ENCODE measurements at regions not wholly inside any gene's neighbourhood (a gene's known extent, or its start where the extent isn't known, plus 50 kb on each side); places are given as distances from the start of the nearest gene placed in this dataset.

DNA sequence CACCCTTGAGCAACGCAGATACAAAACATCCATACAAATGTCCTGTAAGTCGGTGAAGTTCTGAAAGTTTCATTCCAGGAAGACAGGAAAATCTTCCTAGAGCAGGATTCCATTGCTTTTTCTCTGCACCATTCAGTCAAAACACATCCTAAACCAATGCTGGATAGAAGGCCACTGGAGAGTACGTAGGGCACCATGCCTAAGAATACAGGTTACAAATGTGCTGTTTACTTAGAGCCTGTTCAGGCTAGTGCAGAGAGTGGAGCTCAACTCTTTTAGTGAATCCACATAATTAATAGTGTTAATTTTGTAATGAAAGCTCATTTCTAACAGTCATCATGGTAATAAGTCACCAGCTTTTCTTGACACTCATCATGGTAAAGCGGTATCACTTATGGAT is 187.6 kb downstream of the NHLRC3 start:
- no peak overlapping the region for H2AFZ ChIP-seq (ENCODE audit: low read length)
- ChIA-PET CTCF (no interaction called here), POLR2A (ENCODE audit: unreplicated experiment) (no interaction called here)
- peaks cover 14% of the 10 kb centered on the region; the same call in 1 of the 2 replicates for H3K27me3 ChIP-seq (ENCODE audit: low read length)
- H3K9me2 ChIP-seq (replicated peaks; ENCODE audit: low read length), result no peaks in the 10 kb centered on the region
- no peak overlapping the region for H3K27ac ChIP-seq (ENCODE audit: low read length)
- no peak overlapping the region for H3K9ac ChIP-seq (ENCODE audit: low read length)
- no peaks in the 10 kb centered on the region for H3K36me3 ChIP-seq (ENCODE audit: low read depth, low read length)
- DNase-seq (no peak), ATAC-seq (no peak)
- no peak overlapping the region for H3K4me2 ChIP-seq (ENCODE audit: low read length)
- no peaks in the 10 kb centered on the region for H3K9me3 ChIP-seq (ENCODE audit: low read length)
- no TSS peak for BruUV-seq (replicated peaks)
- intact Hi-C loops (cut with micrococcal nuclease), result no loop called here
- no peaks in the 10 kb centered on the region for H3K79me2 ChIP-seq (ENCODE audit: low read length)
- H3K4me3 ChIP-seq (ENCODE audit: low read length), result no peak overlapping the region
- no peaks in the 10 kb centered on the region for H3F3A ChIP-seq (ENCODE audit: low read length, unreplicated experiment)
- no peaks in the 10 kb centered on the region for H4K20me1 ChIP-seq (ENCODE audit: low read length)
- H3K4me1 ChIP-seq (ENCODE audit: insufficient read depth, low read length), result peaks cover 8% of the 10 kb centered on the region; the same call in 1 of the 2 replicates
- TF ChIP-seq, protein P1, sequence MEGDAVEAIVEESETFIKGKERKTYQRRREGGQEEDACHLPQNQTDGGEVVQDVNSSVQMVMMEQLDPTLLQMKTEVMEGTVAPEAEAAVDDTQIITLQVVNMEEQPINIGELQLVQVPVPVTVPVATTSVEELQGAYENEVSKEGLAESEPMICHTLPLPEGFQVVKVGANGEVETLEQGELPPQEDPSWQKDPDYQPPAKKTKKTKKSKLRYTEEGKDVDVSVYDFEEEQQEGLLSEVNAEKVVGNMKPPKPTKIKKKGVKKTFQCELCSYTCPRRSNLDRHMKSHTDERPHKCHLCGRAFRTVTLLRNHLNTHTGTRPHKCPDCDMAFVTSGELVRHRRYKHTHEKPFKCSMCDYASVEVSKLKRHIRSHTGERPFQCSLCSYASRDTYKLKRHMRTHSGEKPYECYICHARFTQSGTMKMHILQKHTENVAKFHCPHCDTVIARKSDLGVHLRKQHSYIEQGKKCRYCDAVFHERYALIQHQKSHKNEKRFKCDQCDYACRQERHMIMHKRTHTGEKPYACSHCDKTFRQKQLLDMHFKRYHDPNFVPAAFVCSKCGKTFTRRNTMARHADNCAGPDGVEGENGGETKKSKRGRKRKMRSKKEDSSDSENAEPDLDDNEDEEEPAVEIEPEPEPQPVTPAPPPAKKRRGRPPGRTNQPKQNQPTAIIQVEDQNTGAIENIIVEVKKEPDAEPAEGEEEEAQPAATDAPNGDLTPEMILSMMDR (conservative IDR thresholded peaks at IDR 0.05; ENCODE audit: low read depth, low read length), result no peak
- TF ChIP-seq EZH2phosphoT487 (IDR thresholded peaks at IDR 0.05; ENCODE audit: borderline replicate concordance, low read length) (no peak), EZH2 (IDR thresholded peaks at IDR 0.05; ENCODE audit: low read length, unreplicated experiment) (no peak)

DNA sequence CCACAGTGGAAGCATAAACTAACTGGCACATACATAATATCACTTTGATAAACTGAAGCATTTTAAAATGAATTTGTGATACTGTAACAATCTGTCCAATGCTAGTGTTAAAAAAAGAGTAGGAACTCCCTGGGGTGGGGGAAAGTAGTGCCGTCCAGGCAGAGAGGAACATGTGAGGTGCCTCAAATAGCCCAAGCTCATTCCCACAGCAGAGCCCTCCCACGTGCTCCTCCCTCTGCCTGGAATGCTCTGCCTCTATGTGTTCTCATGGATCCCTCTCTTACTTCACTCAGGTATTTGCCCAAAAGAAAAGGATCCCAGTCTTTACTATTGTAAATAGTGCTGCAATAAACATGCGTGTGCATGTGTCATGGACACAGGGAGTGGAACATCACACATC is 188.1 kb downstream of the NHLRC3 start:
- DNase-seq (no peak), ATAC-seq (no peak)
- no peak overlapping the region for H2AFZ ChIP-seq (ENCODE audit: low read length)
- BruUV-seq (replicated peaks), result no TSS peak
- peaks cover 19% of the 10 kb centered on the region; the same call in 1 of the 2 replicates for H3K27me3 ChIP-seq (ENCODE audit: low read length)
- no peak overlapping the region for H3K4me3 ChIP-seq (ENCODE audit: low read length)
- TF ChIP-seq, protein P1 (conservative IDR thresholded peaks at IDR 0.05; ENCODE audit: low read depth, low read length), result no peak
- TF ChIP-seq EZH2 (IDR thresholded peaks at IDR 0.05; ENCODE audit: low read length, unreplicated experiment), result no peak
- no peak for TF ChIP-seq EZH2phosphoT487 (IDR thresholded peaks at IDR 0.05; ENCODE audit: borderline replicate concordance, low read length)
- H3F3A ChIP-seq (ENCODE audit: low read length, unreplicated experiment), result no peaks in the 10 kb centered on the region
- POLR2A ChIA-PET (ENCODE audit: unreplicated experiment), result no interaction called here
- H4K20me1 ChIP-seq (ENCODE audit: low read length), result no peaks in the 10 kb centered on the region
- CTCF ChIA-PET, result no interaction called here
- no peaks in the 10 kb centered on the region for H3K9me2 ChIP-seq (replicated peaks; ENCODE audit: low read length)
- no peak overlapping the region for H3K9ac ChIP-seq (ENCODE audit: low read length)
- no peak overlapping the region for H3K27ac ChIP-seq (ENCODE audit: low read length)
- no peaks in the 10 kb centered on the region for H3K79me2 ChIP-seq (ENCODE audit: low read length)
- intact Hi-C loops (cut with micrococcal nuclease), result no loop called here
- H3K4me1 ChIP-seq (ENCODE audit: insufficient read depth, low read length), result peaks cover 8% of the 10 kb centered on the region; the same call in 1 of the 2 replicates
- H3K9me3 ChIP-seq (ENCODE audit: low read length), result no peaks in the 10 kb centered on the region
- no peaks in the 10 kb centered on the region for H3K36me3 ChIP-seq (ENCODE audit: low read depth, low read length)
- H3K4me2 ChIP-seq (ENCODE audit: low read length), result no peak overlapping the region

DNA sequence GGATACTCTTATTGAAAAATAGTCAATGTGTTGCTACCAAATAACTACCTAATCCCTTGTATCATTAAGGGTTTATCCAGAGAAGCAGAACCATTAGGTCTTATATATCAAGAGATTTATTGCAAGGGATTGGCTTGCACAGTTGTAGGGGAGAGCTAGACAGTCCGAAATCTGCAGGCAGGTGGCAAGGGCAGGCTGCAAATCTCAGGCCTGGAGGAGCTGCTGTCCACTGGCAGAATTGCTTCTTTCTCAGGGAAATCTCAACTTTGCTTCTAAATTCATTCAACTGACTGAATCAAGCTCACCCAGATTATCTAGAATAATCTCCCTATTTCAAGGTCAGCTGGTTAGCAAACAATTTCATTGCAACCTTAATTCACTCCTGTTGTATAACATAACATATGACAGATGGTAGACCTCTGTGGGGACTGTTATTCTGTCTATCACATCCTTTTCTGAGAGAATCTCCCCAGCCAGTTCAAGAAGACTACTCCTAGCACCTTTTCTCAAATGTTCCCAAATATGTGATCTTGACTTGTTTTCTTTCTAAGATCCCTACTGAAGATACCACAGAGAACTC is 194.2 kb downstream of the NHLRC3 start:
- Histone ChIP-seq H3K4me3 (ENCODE audit: low read length) (no peak overlapping the region), H3K27ac (ENCODE audit: low read length) (no peak overlapping the region), H3K4me1 (ENCODE audit: insufficient read depth, low read length) (no peaks in the 10 kb centered on the region), H3K9me2 (replicated peaks; ENCODE audit: low read length) (no peaks in the 10 kb centered on the region), H3K79me2 (ENCODE audit: low read length) (no peaks in the 10 kb centered on the region), H3F3A (ENCODE audit: low read length, unreplicated experiment) (no peaks in the 10 kb centered on the region), H3K9me3 (ENCODE audit: low read length) (no peaks in the 10 kb centered on the region), H4K20me1 (ENCODE audit: low read length) (no peaks in the 10 kb centered on the region), H3K36me3 (ENCODE audit: low read depth, low read length) (no peaks in the 10 kb centered on the region), H2AFZ (ENCODE audit: low read length) (no peak overlapping the region), H3K4me2 (ENCODE audit: low read length) (no peak overlapping the region), H3K9ac (ENCODE audit: low read length) (no peak overlapping the region), H3K27me3 (ENCODE audit: low read length) (peaks cover 54% of the 10 kb centered on the region)
- POLR2A ChIA-PET (ENCODE audit: unreplicated experiment), result no interaction called here
- no peak for ATAC-seq
- intact Hi-C loops (cut with micrococcal nuclease), result no loop called here
- BruUV-seq (replicated peaks), result no TSS peak
- no peak for DNase-seq
- TF ChIP-seq EZH2 (IDR thresholded peaks at IDR 0.05; ENCODE audit: low read length, unreplicated experiment) (no peak), EZH2phosphoT487 (IDR thresholded peaks at IDR 0.05; ENCODE audit: borderline replicate concordance, low read length) (no peak)
- TF ChIP-seq, protein P1 (conservative IDR thresholded peaks at IDR 0.05; ENCODE audit: low read depth, low read length), result no peak
- CTCF ChIA-PET, result no interaction called here
